ENCODE measurements at regions not wholly inside any gene's neighbourhood (a gene's known extent, or its start where the extent isn't known, plus 50 kb on each side); places are given as distances from the start of the nearest gene placed in this dataset.

- no peaks in the 10 kb centered on the region for H3K79me1 ChIP-seq (ENCODE audit: low read depth, low read length)
- H4K20me1 ChIP-seq (replicated peaks in 1 of 2; ENCODE audit: control insufficient read depth in 1 of 2, insufficient read depth in 2 of 2, low read length in 2 of 2), result no peaks in the 10 kb centered on the region
- no peak overlapping the region for H2BK120ac ChIP-seq (replicated peaks; ENCODE audit: low read depth, low read length)
- H3K4me3 ChIP-seq (ENCODE audit: extremely low read depth in 1 of 4, insufficient read depth in 2 of 4, low read depth in 3 of 4, low read length in 4 of 4), result no peak overlapping the region
- FAIRE-seq, result no peak
- no peak overlapping the region for H4K91ac ChIP-seq (replicated peaks; ENCODE audit: insufficient read length, low read length)
- H2BK15ac ChIP-seq (ENCODE audit: low read length), result no peak overlapping the region
- no peaks in the 10 kb centered on the region for H3K36me3 ChIP-seq (ENCODE audit: control insufficient read depth in 2 of 4, insufficient read depth in 4 of 4, low read length in 3 of 4)
- H3K4ac ChIP-seq (replicated peaks; ENCODE audit: insufficient read length, low read depth, low read length), result no peak overlapping the region
- H2BK5ac ChIP-seq (ENCODE audit: low read depth, low read length), result no peak overlapping the region
- no peak overlapping the region for H3K14ac ChIP-seq (ENCODE audit: insufficient read length)
- H3K4me2 ChIP-seq (ENCODE audit: insufficient read depth in 1 of 2, low read depth in 2 of 2, low read length in 2 of 2), result no peak overlapping the region
- no peaks in the 10 kb centered on the region for H3K9me3 ChIP-seq (ENCODE audit: insufficient read depth in 2 of 2, low read depth in 1 of 2, low read length in 1 of 2)
- no peak overlapping the region for H2BK20ac ChIP-seq (ENCODE audit: low read length)
- no peaks in the 10 kb centered on the region for H3K23me2 ChIP-seq (ENCODE audit: low read depth, low read length)
- no peak overlapping the region for H4K8ac ChIP-seq (ENCODE audit: extremely low read depth, insufficient read depth, low read length)
- TF ChIP-seq CHD2 (IDR thresholded peaks at IDR 0.05; ENCODE audit: low read length), result no peak
- no peak for TF ChIP-seq ATF2 (IDR thresholded peaks at IDR 0.05; ENCODE audit: low read length)
- no peak for TF ChIP-seq GTF2F1 (IDR thresholded peaks at IDR 0.05; ENCODE audit: borderline replicate concordance, low read depth, low read length)
- no peak for TF ChIP-seq SAP30 (IDR thresholded peaks at IDR 0.05; ENCODE audit: insufficient read depth, insufficient replicate concordance, low read length)
- TF ChIP-seq RNF2 (IDR thresholded peaks at IDR 0.05; ENCODE audit: borderline replicate concordance, low read depth, low read length, missing control alignments, poor library complexity, severe bottlenecking), result no peak
- TF ChIP-seq SIRT6 (IDR thresholded peaks at IDR 0.05; ENCODE audit: low read length), result no peak
- no peak for TF ChIP-seq USF2 (IDR thresholded peaks at IDR 0.05; ENCODE audit: low read length)
- no peak for DNase-seq (ENCODE audit: low read depth in 1 of 2, low spot score in 2 of 2)
- 83% methylated on average over 4 of the region's 4 CpGs; no CpG with 5 or more reads in 1 of the 2 experiments for WGBS, 2 experiments (ENCODE audit: extremely low coverage in 1 of 2, insufficient coverage in 1 of 2, insufficient read length in 1 of 2, insufficient replicate concordance in 2 of 2, low coverage in 1 of 2, low lambda C conversion rate in 2 of 2, missing lambda C conversion rate in 1 of 2)
- CTCF ChIA-PET (ENCODE audit: partially characterized antibody), result no interaction called here
- H3K27me3 ChIP-seq (replicated peaks in 1 of 4; ENCODE audit: control insufficient read depth in 3 of 4, extremely low read depth in 1 of 4, insufficient read depth in 3 of 4, low read length in 3 of 4), result no peaks in the 10 kb centered on the region
- no peaks in the 10 kb centered on the region for H3K79me2 ChIP-seq (ENCODE audit: control insufficient read depth in 1 of 2, insufficient read depth in 2 of 2, low read length in 2 of 2)
- H3K9ac ChIP-seq (replicated peaks in 1 of 4; ENCODE audit: extremely low read depth in 1 of 4, low read depth in 3 of 4, low read length in 3 of 4), result no peak overlapping the region
- H2AFZ ChIP-seq (ENCODE audit: low read length), result no peak overlapping the region
- H3K4me1 ChIP-seq (replicated peaks in 1 of 4; ENCODE audit: control insufficient read depth in 3 of 4, insufficient read depth in 4 of 4, low read length in 3 of 4), result no peaks in the 10 kb centered on the region
- no peak overlapping the region for H2BK12ac ChIP-seq (ENCODE audit: low read depth, low read length)
- POLR2A ChIA-PET (ENCODE audit: partially characterized antibody), result no interaction called here
- no peak overlapping the region for H4K5ac ChIP-seq (ENCODE audit: insufficient read length, low read depth, low read length)
- H3K27ac ChIP-seq (ENCODE audit: low read depth, low read length), result no peak overlapping the region
- H3K23ac ChIP-seq (ENCODE audit: insufficient read length), result no peak overlapping the region
- no peak overlapping the region for H3K18ac ChIP-seq (ENCODE audit: extremely low read depth, low read length)
- no peak overlapping the region for H2AK5ac ChIP-seq (ENCODE audit: low read depth, low read length)
- H3K56ac ChIP-seq (replicated peaks; ENCODE audit: insufficient read length, low read depth, low read length), result no peak overlapping the region
Observed at GRCh38 chr6:90645634-90646033, 58.8 kb upstream of the MAP3K7 start.

Measured in H1 (cell line).